ENCODE measurements at regions not wholly inside any gene's neighbourhood (a gene's known extent, or its start where the extent isn't known, plus 50 kb on each side); places are given as distances from the start of the nearest gene placed in this dataset.
"Not testable (repeated sequence)": the region's sequence is repeated elsewhere in the genome, so short reads cannot be mapped to it uniquely, and the experiment has no call there.

- TF ChIP-seq ZNF232 (CRISPR knock-in tag; IDR thresholded peaks at IDR 0.05) (no peak), ZSCAN18 (CRISPR knock-in tag; IDR thresholded peaks at IDR 0.05) (no peak), NFYB (CRISPR knock-in tag; conservative IDR thresholded peaks at IDR 0.05; ENCODE audit: low read depth) (no peak), NFATC4 (CRISPR knock-in tag; IDR thresholded peaks at IDR 0.05) (no peak), TP53 (CRISPR knock-in tag; IDR thresholded peaks at IDR 0.05) (no peak), IRF2 (CRISPR knock-in tag; IDR thresholded peaks at IDR 0.05; ENCODE audit: borderline replicate concordance, low read depth) (no peak), NR2C2 (CRISPR knock-in tag; IDR thresholded peaks at IDR 0.05) (no peak), MYBL2 (CRISPR knock-in tag; IDR thresholded peaks at IDR 0.05) (no peak)
- TF ChIP-seq, protein P1, sequence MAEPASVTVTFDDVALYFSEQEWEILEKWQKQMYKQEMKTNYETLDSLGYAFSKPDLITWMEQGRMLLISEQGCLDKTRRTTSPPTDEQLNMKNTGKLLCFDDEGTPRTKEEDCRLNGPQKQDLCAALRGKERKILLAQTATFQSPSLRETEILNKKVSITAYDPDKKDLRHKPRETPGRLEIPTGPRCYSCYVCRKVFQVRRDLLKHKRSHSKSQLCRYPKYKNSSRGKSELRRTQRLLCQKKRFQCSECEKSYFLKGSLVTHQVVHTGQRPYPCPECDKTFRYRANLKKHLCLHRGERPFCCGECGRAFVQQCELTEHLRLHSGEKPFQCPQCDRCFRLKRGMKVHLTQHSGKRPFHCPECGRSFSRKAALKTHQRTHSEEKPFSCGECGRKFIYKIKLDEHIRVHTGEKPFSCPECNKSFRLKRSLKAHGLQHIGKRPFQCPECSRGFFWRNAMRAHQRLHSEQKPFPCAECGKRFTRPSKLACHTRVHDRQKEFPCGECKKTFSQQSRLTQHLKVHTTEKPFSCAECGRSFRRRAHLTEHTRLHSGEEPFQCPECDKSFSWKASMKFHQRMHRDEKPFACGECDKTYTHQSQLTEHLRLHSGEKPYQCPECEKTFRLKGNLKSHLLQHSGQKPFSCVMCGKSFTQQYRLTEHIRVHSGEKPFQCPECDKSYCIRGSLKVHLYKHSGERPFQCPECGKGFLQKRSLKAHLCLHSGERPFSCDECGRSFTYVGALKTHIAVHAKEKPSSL (CRISPR knock-in tag; conservative IDR thresholded peaks at IDR 0.05), result no peak
Measured at GRCh38 chr12:85627584-85627983, 208.6 kb downstream of the RASSF9 start (continued).

- POLR2A ChIA-PET, CTCF ChIA-PET: not testable (repeated sequence)
Measured at GRCh38 chr12:85628562-85628961, 207.6 kb downstream of the RASSF9 start.

GRCh38 chr12:85630851-85631250 lies 205.4 kb downstream of the RASSF9 start:
- DNase-seq (ENCODE audit: low spot score) (no peak), ATAC-seq (no peak)
- Mint-ChIP-seq H3K9me3 (peaks cover 4% of the 10 kb centered on the region), H3K4me1 (0 out of 2 replicates have a peak, but pooled peaks cover 2% of the 10 kb centered on the region), H3K27me3 (ENCODE audit: low read depth) (no peaks in the 10 kb centered on the region), H3K27ac (no peak overlapping the region), H3K36me3 (no peaks in the 10 kb centered on the region), H3K4me3 (no peak overlapping the region)
- POLR2A ChIA-PET, result no interaction called here
- no peak for TF ChIP-seq STAT6 (CRISPR knock-in tag; conservative IDR thresholded peaks at IDR 0.05; ENCODE audit: low read depth)
- TF ChIP-seq E2F1 (CRISPR knock-in tag; IDR thresholded peaks at IDR 0.05), result no peak
- no peak for TF ChIP-seq ATF1 (CRISPR knock-in tag; IDR thresholded peaks at IDR 0.05)
- TF ChIP-seq ZNF416 (CRISPR knock-in tag; IDR thresholded peaks at IDR 0.05), result no peak
- no peak for TF ChIP-seq SMAD3 (CRISPR knock-in tag; IDR thresholded peaks at IDR 0.05; ENCODE audit: borderline replicate concordance)
- CTCF ChIA-PET, result no interaction called here

More at GRCh38 chr12:85628562-85628961, 207.6 kb downstream of the RASSF9 start:
- not testable (repeated sequence) for DNase-seq (ENCODE audit: low spot score); H3K9me3 Mint-ChIP-seq; H3K4me1 Mint-ChIP-seq; H3K27me3 Mint-ChIP-seq (ENCODE audit: low read depth); H3K4me3 Mint-ChIP-seq; ATAC-seq; H3K36me3 Mint-ChIP-seq; H3K27ac Mint-ChIP-seq

- no peak overlapping the region for H3K4me3 Mint-ChIP-seq
- H3K36me3 Mint-ChIP-seq, result no peaks in the 10 kb centered on the region
- ATAC-seq (no peak), DNase-seq (ENCODE audit: low spot score) (no peak)
- POLR2A ChIA-PET, result no interaction called here
- 0 out of 2 replicates have a peak, but pooled peaks cover 2% of the 10 kb centered on the region for H3K4me1 Mint-ChIP-seq
- CTCF ChIA-PET, result no interaction called here
- no peak overlapping the region for H3K27ac Mint-ChIP-seq
- peaks cover 4% of the 10 kb centered on the region for H3K9me3 Mint-ChIP-seq
- H3K27me3 Mint-ChIP-seq (ENCODE audit: low read depth), result no peaks in the 10 kb centered on the region
- TF ChIP-seq NFE2L1 (CRISPR knock-in tag; IDR thresholded peaks at IDR 0.05), result no peak
- TF ChIP-seq USF2 (CRISPR knock-in tag; IDR thresholded peaks at IDR 0.05), result no peak
- no peak for TF ChIP-seq ZNF281 (CRISPR knock-in tag; IDR thresholded peaks at IDR 0.05)
- no peak for TF ChIP-seq ATF6 (CRISPR knock-in tag; IDR thresholded peaks at IDR 0.05)
- TF ChIP-seq TCF7 (CRISPR knock-in tag; IDR thresholded peaks at IDR 0.05; ENCODE audit: low read depth), result no peak
Measured at GRCh38 chr12:85632390-85632789, 203.8 kb downstream of the RASSF9 start.

Measured in WTC11 (cell line).